ENCODE measurements at regions not wholly inside any gene's neighbourhood (a gene's known extent, or its start where the extent isn't known, plus 50 kb on each side); places are given as distances from the start of the nearest gene placed in this dataset.
"Not testable (repeated sequence)": the region's sequence is repeated elsewhere in the genome, so short reads cannot be mapped to it uniquely, and the experiment has no call there.

DNA sequence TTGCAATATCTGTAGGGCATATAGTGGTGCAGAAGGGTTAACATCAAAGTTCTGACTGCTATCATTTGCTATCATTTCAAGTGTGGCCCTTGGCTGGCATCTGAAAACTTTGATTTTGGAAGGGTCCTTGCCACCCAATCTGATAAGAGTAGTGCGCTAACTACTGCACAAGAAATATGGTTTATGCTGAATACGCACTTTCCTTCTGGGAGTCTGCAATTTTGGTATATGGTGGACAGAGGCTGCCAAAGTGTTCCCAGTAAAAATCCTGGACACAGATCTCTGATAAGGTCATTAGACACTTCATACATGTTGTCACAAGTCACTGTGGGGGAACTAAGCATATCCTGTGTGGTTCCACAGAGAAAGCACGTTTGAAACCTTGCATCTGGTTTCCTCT lies 461.6 kb upstream of the CDH11 start:
- DNase-seq = no peak

DNA sequence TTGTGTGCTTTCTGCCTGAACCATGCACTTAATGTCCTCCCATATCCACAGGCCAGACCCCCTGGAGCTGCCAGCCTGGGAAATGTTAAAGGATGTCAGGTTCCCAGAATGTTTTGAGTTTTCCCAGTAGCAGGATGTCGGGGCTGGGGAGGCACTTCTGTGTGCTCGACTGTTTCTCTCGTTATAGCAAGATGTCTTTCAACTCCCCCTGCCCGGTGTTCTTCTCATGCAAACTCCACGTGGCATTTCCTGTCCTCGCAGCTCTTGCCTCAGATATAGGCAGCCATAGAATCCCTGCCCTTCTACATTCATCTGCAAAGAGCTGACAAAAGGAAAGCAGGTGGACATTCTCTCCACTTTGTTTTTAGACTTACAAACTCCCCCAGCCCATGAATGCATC lies 457.2 kb upstream of the CDH11 start:
- no peak for DNase-seq

DNA sequence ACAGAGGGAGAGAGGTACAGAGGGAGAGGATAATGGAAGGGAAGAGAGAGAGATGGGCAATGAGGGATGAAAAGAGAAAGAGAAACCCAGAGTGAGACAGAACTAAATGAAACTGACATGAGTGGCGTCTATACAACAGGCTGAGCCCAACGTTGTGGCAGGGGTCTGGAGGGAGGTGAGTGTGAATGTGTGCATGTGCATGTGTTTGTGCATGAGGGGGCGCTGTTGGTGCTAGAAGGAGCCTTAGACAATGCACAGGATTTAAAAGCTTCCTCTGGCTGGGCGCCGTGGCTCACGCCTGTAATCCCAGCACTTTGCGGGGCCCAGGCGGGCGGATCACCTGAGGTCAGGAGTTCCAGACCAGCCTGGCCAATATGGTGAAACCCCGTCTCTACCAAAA lies 454.8 kb upstream of the CDH11 start:
- no peak for DNase-seq

DNA sequence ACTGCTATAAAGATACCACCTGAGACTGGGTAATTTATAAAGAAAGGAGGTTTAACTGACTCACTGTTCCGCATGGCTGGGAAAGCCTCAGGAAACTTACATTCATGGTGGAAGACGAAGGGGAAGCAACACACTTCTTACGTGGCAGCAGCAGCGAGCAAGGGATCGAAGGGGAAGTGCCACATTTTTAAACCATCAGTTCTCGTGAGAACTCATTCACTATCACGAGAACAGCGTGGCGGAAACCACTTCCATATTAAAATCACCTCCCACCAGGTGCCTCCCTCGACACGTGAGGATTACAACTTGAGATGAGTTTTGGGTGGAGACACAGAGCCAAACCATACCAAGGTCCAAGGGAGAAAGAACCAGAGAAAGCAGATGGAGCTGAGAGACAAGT lies 454.3 kb upstream of the CDH11 start:
- DNase-seq = no peak

DNA sequence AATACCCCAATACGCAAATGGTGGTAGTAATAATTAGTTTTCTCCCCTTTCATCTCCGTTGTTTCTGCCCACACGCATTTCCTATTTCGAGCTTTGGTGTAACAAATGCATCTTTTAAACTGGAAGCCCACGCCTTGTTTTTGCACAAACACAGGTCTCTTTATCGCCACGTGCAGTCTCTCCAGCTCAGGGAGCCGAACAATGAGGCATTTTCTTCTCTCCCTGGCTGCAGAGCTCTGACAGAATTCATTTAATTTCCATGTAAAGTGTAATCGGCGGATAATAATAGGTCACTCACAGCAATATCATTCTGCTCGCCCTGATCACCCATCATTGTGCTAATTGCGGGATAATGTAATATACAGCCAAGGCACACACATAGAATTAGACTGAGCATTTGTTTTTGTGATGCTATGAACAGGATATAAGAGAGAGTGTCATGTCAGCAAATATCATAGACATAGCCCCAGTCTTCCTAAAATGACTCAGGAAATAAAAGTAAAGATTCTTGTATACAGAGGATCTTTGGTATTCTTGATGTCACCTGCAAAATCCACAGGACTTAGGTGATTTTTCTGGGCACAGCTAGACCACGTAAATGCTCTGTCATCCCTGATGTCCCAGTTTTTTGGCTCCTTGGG lies 452.6 kb upstream of the CDH11 start:
- DNase-seq = no peak

DNA sequence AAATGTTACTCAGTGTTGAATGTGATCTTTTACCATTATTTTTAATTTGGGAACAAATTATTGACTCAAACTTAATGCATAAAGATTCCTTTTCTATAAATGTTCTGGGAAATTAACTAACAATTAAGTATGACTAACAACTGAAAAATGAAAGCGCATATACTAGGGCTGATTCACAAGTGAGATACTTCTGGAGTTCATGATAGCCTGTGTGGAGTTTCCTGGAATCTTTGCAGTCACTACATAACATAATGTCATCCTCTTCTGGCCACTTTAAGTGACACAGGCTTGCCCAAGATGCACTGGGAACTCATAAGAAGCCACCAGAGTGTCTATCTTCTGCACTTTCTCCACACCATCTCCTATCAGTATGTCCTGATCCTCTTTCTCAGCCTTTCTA lies 450.3 kb upstream of the CDH11 start:
- no peak for DNase-seq

DNA sequence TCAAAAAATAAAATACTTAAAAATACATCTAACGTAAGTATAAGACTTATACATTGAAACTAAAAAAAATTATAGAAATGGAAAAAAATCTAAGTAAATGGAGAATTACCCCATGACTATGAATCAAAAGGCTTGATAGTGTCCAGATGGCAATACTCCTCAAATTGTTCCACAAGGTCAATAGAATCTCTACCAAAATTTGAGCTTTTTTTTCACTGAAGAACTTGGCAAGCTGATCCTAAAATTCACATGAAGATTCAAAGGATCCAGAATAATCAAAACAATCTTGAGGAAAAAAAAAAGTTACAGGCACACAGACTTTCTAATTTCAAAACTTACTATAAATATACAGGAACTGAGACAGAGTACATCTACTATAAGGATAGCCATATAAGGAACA lies 448.4 kb upstream of the CDH11 start:
- no peak for DNase-seq

DNA sequence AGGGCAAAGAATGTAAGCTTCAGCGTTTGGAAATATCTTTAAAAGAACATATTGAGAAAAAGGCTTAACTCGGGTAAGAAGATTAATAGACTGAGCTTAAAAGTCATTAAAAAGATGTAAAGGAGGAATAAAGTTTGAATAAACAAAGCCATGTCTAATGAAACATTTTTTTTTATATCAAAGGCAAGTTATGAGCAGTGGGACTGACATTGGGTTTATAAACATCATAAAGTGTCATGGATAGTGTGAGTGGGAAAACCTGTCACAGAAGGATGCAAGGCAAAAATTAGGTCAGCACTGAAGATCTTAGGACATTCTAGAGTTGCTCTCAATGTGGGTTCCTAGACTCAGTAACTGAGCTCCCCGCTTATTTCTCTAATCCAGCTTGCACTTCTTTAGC lies 438.0 kb upstream of the CDH11 start:
- no peak for DNase-seq

DNA sequence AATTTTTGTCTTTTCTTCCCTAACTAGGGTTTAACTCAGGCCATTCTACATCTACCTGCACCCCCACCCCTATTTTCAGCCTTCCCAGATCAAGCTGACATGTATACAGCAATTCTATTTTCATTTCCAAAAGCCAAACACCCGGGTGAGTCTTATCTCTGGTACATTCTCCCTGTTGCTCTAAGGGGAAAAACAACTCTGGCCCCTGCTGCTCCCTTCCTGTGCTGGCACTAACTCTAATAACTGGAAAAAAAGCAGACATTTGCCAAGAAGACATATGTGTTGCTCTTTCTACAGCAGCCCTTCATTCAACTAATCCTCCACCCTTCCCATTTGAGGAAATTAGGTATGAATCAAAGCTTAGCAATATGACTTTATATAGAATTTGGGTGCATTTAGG lies 427.8 kb upstream of the CDH11 start:
- not testable (repeated sequence) for DNase-seq

DNA sequence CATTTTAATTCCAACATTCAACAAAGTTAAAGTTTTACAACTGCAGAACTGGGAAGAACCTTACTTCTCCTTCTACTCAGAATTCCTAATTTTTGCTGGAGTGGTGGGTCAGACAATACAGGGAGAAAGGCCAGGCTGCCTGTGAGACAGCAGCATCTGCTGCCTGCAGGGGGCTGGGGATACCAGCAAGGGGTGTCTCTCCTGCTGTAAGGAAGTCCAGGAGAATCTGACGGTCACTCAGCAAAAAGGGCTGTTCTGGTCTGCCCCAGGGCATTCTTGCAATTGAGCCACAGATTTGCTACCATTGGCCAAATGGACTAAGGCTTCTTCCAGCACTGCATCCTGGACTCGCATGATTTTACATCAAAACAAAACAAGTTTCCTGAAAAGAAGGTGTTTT lies 426.6 kb upstream of the CDH11 start:
- DNase-seq = no peak

DNA sequence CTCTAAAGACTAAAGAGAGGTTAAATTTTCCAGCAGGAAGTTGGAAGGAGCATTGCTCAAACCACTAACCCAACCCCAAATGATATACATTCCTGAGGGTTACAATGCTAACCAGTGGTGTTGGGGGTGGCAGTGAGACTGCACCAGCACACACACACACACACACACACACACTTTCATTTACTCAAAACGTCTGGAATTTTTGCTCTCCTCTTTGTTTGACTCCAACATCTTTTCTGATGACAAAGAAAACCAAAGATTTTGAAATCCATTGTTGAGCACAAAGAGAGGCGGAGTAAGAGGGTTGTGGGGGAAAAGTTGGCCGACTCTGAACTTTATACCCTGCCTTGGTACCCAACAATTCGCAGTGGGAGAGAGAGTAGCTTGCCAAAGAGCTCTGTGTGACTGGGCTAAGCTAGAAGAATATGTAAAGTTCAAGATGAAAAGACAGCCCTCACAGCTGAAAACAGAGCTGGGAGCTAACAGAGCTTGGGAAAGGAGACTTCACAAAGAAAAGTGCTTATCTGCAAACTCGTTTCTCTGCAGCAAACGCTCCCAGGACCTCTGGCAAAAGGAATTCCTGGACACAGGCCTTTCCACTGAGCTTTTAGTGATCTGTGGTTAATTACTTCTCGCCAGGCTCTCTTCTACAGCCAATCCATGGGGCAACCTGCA lies 426.0 kb upstream of the CDH11 start:
- DNase-seq = no peak

DNA sequence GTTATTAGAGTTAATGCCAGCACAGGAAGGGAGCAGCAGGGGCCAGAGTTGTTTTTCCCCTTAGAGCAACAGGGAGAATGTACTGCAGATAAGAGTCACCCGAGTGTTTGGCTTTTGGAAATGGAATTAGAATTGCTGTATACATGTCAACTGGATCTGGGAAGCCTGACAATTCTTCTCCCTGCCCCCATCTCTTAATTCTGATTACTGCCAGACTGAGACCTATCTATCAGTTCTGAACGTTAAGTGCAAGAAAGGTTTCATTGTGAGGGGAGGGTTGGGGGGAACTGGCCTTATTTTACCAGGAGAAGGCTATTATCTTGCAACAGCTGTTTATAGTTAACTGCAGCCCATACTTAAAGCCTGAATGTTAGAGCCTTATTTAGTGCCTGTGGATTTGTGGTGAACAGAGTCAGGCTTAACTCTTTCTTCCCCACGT lies 424.5 kb upstream of the CDH11 start:
- no peak for DNase-seq

DNA sequence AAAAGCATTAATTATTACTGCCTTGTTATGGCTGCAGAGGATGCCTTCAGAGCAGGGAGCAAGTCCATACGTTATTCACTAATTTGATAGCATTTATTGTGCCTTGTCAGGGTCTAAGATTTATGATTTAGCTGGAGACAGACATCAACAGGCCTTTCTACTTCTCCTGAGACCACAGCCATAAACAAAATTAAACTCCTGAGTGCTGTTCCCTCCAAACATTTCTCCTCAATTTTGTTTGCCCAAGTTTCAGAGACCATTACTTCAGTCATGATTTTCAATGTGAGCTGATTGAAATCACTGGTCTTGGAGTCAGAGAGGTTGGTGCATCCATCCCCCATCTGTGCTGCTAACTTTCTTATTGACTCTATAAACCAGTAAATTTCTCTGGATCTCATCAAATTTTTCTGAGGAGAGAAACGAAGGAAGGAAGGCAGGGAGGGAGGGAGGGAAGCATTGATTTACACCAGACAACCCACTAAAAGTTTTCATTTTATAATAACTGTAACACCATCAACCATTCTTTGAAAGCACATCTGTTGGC lies 423.6 kb upstream of the CDH11 start:
- no peak for DNase-seq

DNA sequence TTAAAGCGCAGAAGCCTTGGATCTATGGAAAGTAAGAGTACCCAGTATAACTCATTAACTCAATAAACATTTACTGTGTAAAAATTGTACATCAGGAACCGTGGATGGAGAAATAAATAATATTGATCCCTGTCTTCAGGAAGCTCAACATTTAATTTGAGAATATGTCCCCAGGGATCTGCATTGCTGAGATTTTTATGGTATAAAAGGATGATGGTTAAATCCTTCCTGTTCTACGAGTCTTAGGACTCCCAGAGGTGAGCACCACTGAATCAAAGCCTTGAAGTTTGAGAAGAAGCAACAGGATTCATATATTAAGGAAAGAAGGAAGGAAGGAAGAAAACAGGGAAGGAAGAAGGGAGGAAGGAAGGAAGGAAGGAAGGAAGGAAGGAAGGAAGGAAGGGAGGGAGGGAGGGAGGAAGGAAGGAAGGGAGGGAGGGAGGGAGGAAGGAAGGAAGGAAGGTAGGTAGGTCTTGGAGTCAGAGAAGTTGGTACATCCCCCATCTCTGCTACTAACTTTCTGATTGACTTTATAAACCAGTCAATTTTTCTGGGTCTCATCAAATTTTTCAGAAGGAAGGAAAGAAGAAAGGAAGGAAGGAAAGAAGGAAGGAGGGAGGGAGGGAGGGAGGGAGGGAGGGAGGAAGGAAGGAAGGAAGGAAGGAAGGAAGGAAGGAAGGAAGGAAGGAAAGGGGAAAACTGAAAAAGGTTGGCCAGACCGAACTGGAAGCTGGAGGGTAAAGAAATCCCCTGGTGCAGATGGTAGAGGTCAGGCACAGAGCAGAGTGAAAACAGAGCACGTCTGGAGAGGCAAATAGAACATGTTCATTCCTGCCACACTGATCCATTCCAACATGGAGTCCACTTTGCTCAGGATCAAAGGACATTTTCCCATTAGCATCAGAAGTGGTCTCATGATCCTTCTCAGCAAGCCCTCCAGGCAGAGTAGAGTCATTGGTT lies 422.2 kb upstream of the CDH11 start:
- DNase-seq = no peak

DNA sequence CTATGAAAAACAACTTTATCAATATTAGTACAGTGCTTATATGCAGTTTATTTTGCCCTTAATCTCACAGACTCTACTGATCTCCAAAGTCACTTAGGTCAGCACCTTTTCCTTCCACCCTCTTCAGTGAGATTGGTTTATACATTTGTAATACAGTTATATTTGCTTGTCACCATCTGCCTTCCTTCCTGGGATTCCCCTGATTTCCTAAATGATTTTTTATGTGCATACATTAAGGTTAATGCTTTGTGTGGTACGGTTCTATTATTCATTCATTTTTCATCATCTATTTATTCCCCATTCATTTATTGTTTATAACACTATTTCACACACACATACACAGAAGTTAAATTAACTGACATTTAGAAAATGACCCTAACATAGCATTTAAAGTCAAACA lies 419.8 kb upstream of the CDH11 start:
- DNase-seq = no peak

DNA sequence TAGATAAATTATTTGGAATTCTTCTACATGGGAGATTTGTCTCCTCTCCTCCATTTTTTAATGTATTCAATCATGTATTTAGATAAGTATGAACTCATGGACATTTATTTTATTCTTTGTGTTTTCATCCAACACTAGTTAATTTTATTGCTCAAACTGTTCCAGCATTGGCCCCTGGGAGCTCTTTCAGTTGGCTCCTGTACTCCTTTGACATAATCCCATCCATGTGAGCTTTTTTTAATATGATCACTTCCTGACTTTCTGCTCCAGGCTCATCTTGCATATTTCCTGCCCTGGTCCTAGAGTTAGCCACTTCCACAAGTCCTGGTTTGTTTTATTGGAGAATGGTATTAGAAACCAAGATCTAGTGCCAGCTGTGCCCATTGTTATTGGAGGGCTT lies 419.0 kb upstream of the CDH11 start:
- no peak for DNase-seq

DNA sequence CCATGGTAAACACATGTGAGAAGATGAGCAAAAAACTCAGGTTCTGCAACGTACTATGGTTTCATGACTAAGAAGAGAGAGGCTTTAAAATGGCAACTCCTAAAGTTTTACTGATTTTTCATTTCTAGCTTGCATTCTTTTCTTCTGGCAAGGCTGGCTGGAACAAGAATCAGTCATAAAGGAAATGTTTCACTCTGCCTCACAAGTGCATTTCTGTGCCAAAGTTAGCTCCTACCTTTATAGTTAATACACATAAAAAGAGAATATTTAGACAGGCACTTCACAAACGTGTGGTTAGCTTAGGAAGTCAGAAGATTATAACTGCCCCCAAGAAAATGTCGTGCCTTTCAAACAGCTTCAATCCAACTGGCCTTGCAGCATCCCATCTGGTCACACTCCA lies 417.1 kb upstream of the CDH11 start:
- DNase-seq = no peak

DNA sequence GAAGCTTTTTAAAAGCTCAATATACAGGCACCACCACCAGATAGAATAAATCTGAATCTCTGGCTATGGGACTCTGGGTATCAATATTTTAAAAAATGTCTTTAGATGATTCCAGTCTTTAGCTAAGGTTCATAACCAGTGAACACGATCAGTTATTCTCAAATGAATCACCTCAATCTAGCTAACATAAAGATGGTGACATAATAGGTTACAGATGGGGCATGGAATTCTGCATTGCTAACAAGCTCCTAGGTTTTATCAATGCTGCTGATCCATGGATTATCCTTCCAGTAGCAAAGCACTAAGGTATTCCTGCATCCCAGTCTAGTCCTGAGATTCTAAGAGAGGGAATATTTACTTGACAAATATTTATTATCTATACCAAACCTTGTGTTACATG lies 415.5 kb upstream of the CDH11 start:
- DNase-seq = no peak

DNA sequence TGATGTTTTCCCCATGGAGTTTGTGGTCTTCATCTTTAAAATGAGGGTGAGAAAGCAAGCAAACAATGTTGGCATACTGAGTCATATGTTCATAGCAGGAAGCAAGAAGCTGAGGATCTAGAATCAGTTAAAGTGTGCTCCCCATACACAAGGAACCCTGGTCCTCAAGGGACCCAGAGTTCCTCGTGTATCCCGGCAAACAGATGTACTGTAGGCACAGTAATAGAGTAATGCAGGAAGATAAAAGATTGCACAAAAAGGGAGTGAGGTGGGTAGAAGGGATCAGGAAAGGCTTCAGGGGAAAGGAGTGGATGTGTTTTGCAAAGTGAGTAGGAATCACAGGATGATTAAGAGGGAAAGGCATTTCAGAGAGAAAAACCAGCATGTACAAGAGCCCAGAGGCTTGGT lies 412.3 kb upstream of the CDH11 start:
- DNase-seq = no peak

DNA sequence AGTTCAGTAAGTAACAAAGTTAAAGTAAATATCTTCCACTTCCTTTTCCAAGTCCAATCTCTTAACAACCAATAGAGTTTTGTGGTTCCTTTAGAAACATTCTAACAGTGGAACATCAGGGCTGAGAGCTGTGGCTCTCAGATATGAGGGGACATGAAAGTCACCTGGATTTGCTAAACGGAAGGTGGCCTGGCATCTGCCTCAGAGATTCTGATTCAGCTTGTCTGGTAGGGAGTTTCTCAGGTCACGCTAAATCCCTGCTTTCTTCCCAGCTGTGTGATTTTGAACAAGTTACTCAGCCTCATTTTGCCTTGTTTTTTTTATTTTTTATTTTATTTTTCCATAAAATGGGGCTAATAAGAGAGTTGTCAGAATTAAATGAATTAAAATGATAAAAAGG lies 411.0 kb upstream of the CDH11 start:
- DNase-seq = no peak

DNA sequence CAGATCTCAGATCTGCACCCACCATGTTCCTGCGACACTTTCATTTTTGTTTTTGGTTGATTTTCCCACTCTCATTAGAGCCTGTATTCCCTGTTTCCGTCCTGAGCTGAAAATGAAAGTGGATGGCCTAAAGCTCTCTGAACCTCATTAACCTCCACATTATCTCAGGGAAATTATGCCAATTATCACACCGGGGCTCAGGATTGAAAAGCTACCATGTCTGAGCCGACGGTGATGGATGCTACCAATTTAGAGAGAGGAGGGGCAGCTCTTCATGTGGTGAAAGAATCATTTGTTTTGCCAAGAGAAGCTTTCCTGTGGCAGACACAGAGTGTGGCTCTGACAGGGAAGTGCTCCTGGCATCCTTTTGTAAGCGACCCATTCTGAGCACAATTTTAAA lies 410.4 kb upstream of the CDH11 start:
- no peak for DNase-seq

DNA sequence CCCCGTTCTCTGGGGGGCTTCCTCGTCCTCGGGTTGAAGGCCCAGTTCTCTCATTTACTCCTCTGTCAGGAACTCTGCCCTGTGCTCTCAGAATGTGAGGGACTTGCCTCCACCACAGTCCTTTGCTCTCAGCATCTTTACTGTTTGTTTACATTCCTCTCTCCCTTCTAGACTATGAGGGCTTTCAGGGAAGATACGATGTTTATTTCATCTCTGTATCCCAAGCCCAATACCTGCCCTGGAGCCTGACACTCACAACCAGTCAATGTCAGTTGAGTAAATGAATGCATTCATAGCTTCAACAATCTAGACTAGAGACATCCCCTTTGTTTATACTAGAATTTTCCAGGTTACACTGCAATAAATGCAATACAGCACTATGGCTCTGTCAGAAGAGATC lies 409.6 kb upstream of the CDH11 start:
- no peak for DNase-seq

DNA sequence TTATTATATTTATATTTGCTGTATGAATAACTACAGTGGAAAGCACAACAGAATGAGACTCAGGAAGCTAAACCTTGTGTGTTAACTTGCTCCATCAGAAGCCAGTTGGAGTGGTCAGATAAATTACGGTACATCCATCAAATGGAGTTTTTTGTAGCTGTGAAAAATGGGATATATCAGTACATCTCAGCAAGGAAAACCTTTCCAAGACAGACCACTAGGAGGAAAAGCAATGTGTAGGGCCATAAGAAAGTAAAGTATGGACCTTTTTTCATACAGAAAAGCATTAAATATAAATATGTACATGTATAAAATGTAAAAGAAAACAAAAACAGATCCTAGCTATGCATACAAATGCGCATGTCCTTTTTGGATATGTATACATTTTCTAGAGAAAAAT lies 403.8 kb upstream of the CDH11 start:
- no peak for DNase-seq

DNA sequence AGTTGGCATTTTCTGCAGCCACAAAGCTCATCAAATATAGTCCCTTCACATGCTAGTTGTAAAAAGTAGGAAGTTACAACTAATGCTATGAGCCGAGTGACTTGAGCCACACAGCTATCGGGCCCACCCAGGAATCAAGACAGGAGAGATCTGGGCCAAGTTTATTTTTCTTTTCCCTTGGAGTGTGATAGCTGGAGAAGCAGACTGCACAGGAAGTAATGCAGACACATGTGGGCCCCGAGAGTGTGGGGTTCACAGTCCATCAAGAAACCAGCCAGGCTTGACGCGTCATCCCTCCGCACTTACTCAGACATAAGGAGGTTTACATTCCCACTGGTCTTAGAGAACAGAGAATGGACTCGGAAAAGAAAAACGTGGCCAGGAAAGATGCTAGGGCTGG lies 403.1 kb upstream of the CDH11 start:
- no peak for DNase-seq
